H9 (cell line): ENCODE measurements at regions not wholly inside any gene's neighbourhood (a gene's known extent, or its start where the extent isn't known, plus 50 kb on each side); places are given as distances from the start of the nearest gene placed in this dataset.

Experiments used
- DNase-seq: peaks from one replicate; pipeline ENCODE4 v3.0.0-alpha.2; 2017
- H2AFZ ChIP-seq: one replicate; pipeline ENCODE4 v1.6.1; 2013; ENCODE audit warnings: mild to moderate bottlenecking, low read length, control low read depth, moderate library complexity
- H2AK5ac ChIP-seq: 2 replicates; pipeline ENCODE4 v1.6.1; 2013; ENCODE audit warnings: low read length, control low read depth, mixed read lengths; ENCODE audit not compliant: insufficient read length
- H2BK120ac ChIP-seq: one replicate; pipeline ENCODE4 v1.6.1; 2013; ENCODE audit warnings: low read depth, mild to moderate bottlenecking, low read length, control low read depth, inconsistent platforms; ENCODE audit not compliant: poor library complexity, severe bottlenecking
- H2BK12ac ChIP-seq: 2 replicates; pipeline ENCODE4 v1.6.1; 2013; ENCODE audit warnings: low read length, control low read depth, mixed read lengths, low read depth; ENCODE audit not compliant: insufficient read length
- H2BK15ac ChIP-seq: 2 replicates; pipeline ENCODE4 v1.6.1; 2013; ENCODE audit warnings: low read depth, low read length, control low read depth
- H2BK20ac ChIP-seq: one replicate; pipeline ENCODE4 v1.6.1; 2013; ENCODE audit warnings: low read depth, mild to moderate bottlenecking, low read length, control low read depth, inconsistent platforms; ENCODE audit not compliant: poor library complexity, severe bottlenecking
- H2BK5ac ChIP-seq: 2 replicates; pipeline ENCODE4 v1.6.1; 2013; ENCODE audit warnings: low read length, control low read depth, mixed read lengths; ENCODE audit not compliant: insufficient read length
- H3K14ac ChIP-seq: 2 replicates; pipeline ENCODE4 v1.6.1; 2013; ENCODE audit warnings: low read length, control low read depth; ENCODE audit not compliant: insufficient read depth
- H3K18ac ChIP-seq: 2 replicates; pipeline ENCODE4 v1.6.1; 2013; ENCODE audit warnings: low read depth, mild to moderate bottlenecking, mixed read lengths, low read length, control low read depth; ENCODE audit not compliant: insufficient read length
- H3K23ac ChIP-seq: 2 replicates; pipeline ENCODE4 v1.6.1; 2013; ENCODE audit warnings: low read length, control low read depth, mixed read lengths, low read depth; ENCODE audit not compliant: insufficient read length
- H3K23me2 ChIP-seq: 2 replicates; pipeline ENCODE4 v1.6.1; 2013; ENCODE audit warnings: low read depth, mild to moderate bottlenecking, mixed read lengths, low read length, control low read depth; ENCODE audit not compliant: insufficient read length, poor library complexity, severe bottlenecking
- H3K27ac ChIP-seq: 2 replicates; pipeline ENCODE4 v1.5.1; 2013; ENCODE audit warnings: low read length, control low read depth, mixed read lengths, low read depth; ENCODE audit not compliant: insufficient read length
- H3K27me3 ChIP-seq: 2 replicates; pipeline ENCODE4 v1.6.1; 2013; ENCODE audit warnings: low read length, control low read depth, inconsistent platforms; ENCODE audit not compliant: insufficient read depth
- H3K4ac ChIP-seq: 2 replicates; pipeline ENCODE4 v1.6.1; 2013; ENCODE audit warnings: low read depth, mild to moderate bottlenecking, control low read depth, inconsistent platforms, low read length, moderate library complexity
- H3K4me1 ChIP-seq: 2 replicates; pipeline ENCODE4 v1.6.1; 2013; ENCODE audit warnings: low read length, control low read depth, inconsistent platforms; ENCODE audit not compliant: insufficient read depth
- H3K4me2 ChIP-seq: 2 replicates; pipeline ENCODE4 v1.6.1; 2013; ENCODE audit warnings: low read length, control low read depth, mixed read lengths; ENCODE audit not compliant: insufficient read length, insufficient read depth
- H3K56ac ChIP-seq: 2 replicates; pipeline ENCODE4 v1.6.1; 2013; ENCODE audit warnings: low read depth, mild to moderate bottlenecking, mixed read lengths, low read length, control low read depth; ENCODE audit not compliant: insufficient read length
- H3K79me1 ChIP-seq: 2 replicates; pipeline ENCODE4 v1.6.1; 2013; ENCODE audit warnings: low read depth, mild to moderate bottlenecking, moderate library complexity, low read length, control low read depth, inconsistent platforms; ENCODE audit not compliant: insufficient read depth, poor library complexity, severe bottlenecking
- H3K79me2 ChIP-seq: 2 replicates; pipeline ENCODE4 v1.6.1; 2013; ENCODE audit warnings: low read length, control low read depth, inconsistent platforms; ENCODE audit not compliant: insufficient read depth
- H3K9ac ChIP-seq: 2 replicates; pipeline ENCODE4 v1.6.1; 2013; ENCODE audit warnings: low read length, control low read depth, mixed read lengths; ENCODE audit not compliant: insufficient read length; ENCODE audit errors: extremely low read depth
- H3K9me3 ChIP-seq: one replicate; pipeline ENCODE4 v1.6.1; 2013; ENCODE audit warnings: low read depth, low read length, inconsistent platforms; ENCODE audit not compliant: control insufficient read depth
- H3T11ph ChIP-seq: one replicate; pipeline ENCODE4 v1.6.1; 2013; ENCODE audit warnings: mild to moderate bottlenecking, low read length, control low read depth, inconsistent platforms
- H4K20me1 ChIP-seq: one replicate; pipeline ENCODE4 v1.6.1; 2013; ENCODE audit not compliant: control insufficient read depth, insufficient read length, insufficient read depth
- H4K5ac ChIP-seq: 2 replicates; pipeline ENCODE4 v1.6.1; 2013; ENCODE audit warnings: low read depth, mild to moderate bottlenecking, mixed read lengths, low read length, control low read depth; ENCODE audit not compliant: insufficient read length
- H4K8ac ChIP-seq: replicated peaks from 2 replicates; pipeline ENCODE4 v1.6.1; 2013; ENCODE audit warnings: low read length, control low read depth, mixed read lengths, low read depth; ENCODE audit not compliant: insufficient read length
- H4K91ac ChIP-seq: 2 replicates; pipeline ENCODE4 v1.6.1; 2013; ENCODE audit warnings: low read depth, mild to moderate bottlenecking, moderate library complexity, mixed read lengths, low read length, control low read depth; ENCODE audit not compliant: insufficient read length
- H3K27ac Mint-ChIP-seq, 3 experiments: 2 replicates in 2 of 3; 3 replicates in 1 of 3; pipeline ENCODE4 v1.8.0; 2020 to 2021; ENCODE audit warnings: mixed read lengths in 3 of 3, mild to moderate bottlenecking in 1 of 3, moderate library complexity in 1 of 3
- H3K27me3 Mint-ChIP-seq: 2 replicates; pipeline ENCODE4 v1.8.0; 2021; ENCODE audit warnings: low read depth, mild to moderate bottlenecking, moderate library complexity, mixed read lengths
- H3K36me3 Mint-ChIP-seq, 3 experiments: 2 replicates in 2 of 3; 3 replicates in 1 of 3; pipeline ENCODE4 v1.8.0; 2020 to 2021; ENCODE audit warnings: low read depth in 3 of 3, mixed read lengths in 3 of 3; ENCODE audit not compliant: insufficient read depth in 1 of 3
- H3K4me1 Mint-ChIP-seq, 2 experiments: 2 replicates each; pipeline ENCODE4 v1.8.0; 2020; ENCODE audit warnings: mixed read lengths in 2 of 2
- H3K4me3 Mint-ChIP-seq, 2 experiments: 2 replicates in 1 of 2; 3 replicates in 1 of 2; pipeline ENCODE4 v1.8.0; 2020 to 2021; ENCODE audit warnings: mild to moderate bottlenecking in 2 of 2, mixed read lengths in 2 of 2, moderate library complexity in 1 of 2
- H3K9me3 Mint-ChIP-seq, 2 experiments: 2 replicates in 1 of 2; 3 replicates in 1 of 2; pipeline ENCODE4 v1.8.0; 2020; ENCODE audit warnings: mild to moderate bottlenecking in 2 of 2, mixed read lengths in 2 of 2, moderate library complexity in 1 of 2
- CTCF ChIP-seq: fragments of 200-600 bp; sonication (generic); conservative IDR thresholded peaks from 3 replicates; pipeline ENCODE4 v1.8.0; 2021; ENCODE audit warnings: antibody characterized with exemption, mild to moderate bottlenecking
- WGBS: extraction: QIAGEN DNeasy Blood & Tissue Kit; methylation state at CpG from one replicate; pipeline ENCODE4 v1.1.7; 2013; ENCODE audit warnings: missing lambda C conversion rate, low lambda C conversion rate, mixed read lengths; ENCODE audit not compliant: insufficient read length; ENCODE audit errors: extremely low coverage; 5-methylcytosine and 5-hydroxymethylcytosine counted together

GRCh38 chr13:57353831-57354230, 186.8 kb downstream of the PRR20E start:
- H3K4me2 ChIP-seq: no peak overlapping the region
- H3K9ac ChIP-seq: no peak overlapping the region
- DNase-seq: no peak
- no peak overlapping the region for H3K4ac ChIP-seq
- no peak overlapping the region for H4K5ac ChIP-seq
- H3K56ac ChIP-seq: no peak overlapping the region
- no peak overlapping the region for H4K8ac ChIP-seq
- TF ChIP-seq CTCF: no peak
- no peak overlapping the region for H2AK5ac ChIP-seq
- H2BK15ac ChIP-seq: no peak overlapping the region
- no peak overlapping the region for H2AFZ ChIP-seq
- H3K27ac ChIP-seq: no peak overlapping the region
- H3K14ac ChIP-seq: no peak overlapping the region
- no peaks in the 10 kb centered on the region for H3K4me1 ChIP-seq
- H4K91ac ChIP-seq: no peak overlapping the region
- H2BK12ac ChIP-seq: no peak overlapping the region
- no peak overlapping the region for H2BK120ac ChIP-seq
- H3K23ac ChIP-seq: no peak overlapping the region
- H3K18ac ChIP-seq: no peak overlapping the region
- WGBS: no CpG with 5 or more reads among the region's 3 CpGs
- no peaks in the 10 kb centered on the region for H3K79me2 ChIP-seq
- no peak overlapping the region for H3K4me3 Mint-ChIP-seq
- H3K4me1 Mint-ChIP-seq: no peaks in the 10 kb centered on the region
- H3K23me2 ChIP-seq: no peaks in the 10 kb centered on the region
- H3T11ph ChIP-seq: no peak overlapping the region
- H3K27me3 Mint-ChIP-seq: no peaks in the 10 kb centered on the region
- H3K9me3 Mint-ChIP-seq: no peaks in the 10 kb centered on the region
- H3K27me3 ChIP-seq: no peaks in the 10 kb centered on the region
- H3K9me3 ChIP-seq: no peaks in the 10 kb centered on the region
- H4K20me1 ChIP-seq: no peaks in the 10 kb centered on the region
- no peak overlapping the region for H2BK5ac ChIP-seq
- H2BK20ac ChIP-seq: no peak overlapping the region
- no peaks in the 10 kb centered on the region for H3K79me1 ChIP-seq
- no peaks in the 10 kb centered on the region for H3K36me3 Mint-ChIP-seq
- H3K27ac Mint-ChIP-seq: no peak overlapping the region
